Amygdala (tissue), 56 donors: ENCODE measurements at regions not wholly inside any gene's neighbourhood (a gene's known extent, or its start where the extent isn't known, plus 50 kb on each side); places are given as distances from the start of the nearest gene placed in this dataset.
A peak's percentile ranks its signal among the peaks of the same experiment; 100 is the strongest.

Experiments
- DNase-seq, 56 donors: peaks; one replicate each; lab custom pipeline; 2025; lab: John Stamatoyannopoulos, UW

GRCh38 chr13:85742355-85742754, 56.9 kb downstream of the SLITRK6 start:
- no peak for DNase-seq

GRCh38 chr13:85741017-85741416, 58.2 kb downstream of the SLITRK6 start:
- no peak for DNase-seq

- no peak for DNase-seq
Observed at GRCh38 chr13:85738696-85739320, 60.4 kb downstream of the SLITRK6 start.

- no peak for DNase-seq
Observed at GRCh38 chr13:85737952-85738351, 61.3 kb downstream of the SLITRK6 start.

- no peak for DNase-seq
Observed at GRCh38 chr13:85729296-85729695, 69.9 kb downstream of the SLITRK6 start.

- DNase-seq, result no peak
Observed at GRCh38 chr13:85728811-85729210, 70.4 kb downstream of the SLITRK6 start.

- no peak for DNase-seq
Observed at GRCh38 chr13:85725433-85725832, 73.8 kb downstream of the SLITRK6 start.

- DNase-seq, result peak in 1 of 56 donors; percentile 3
Observed at GRCh38 chr13:85724546-85725432, 74.4 kb downstream of the SLITRK6 start.

- no peak for DNase-seq
Observed at GRCh38 chr13:85719749-85720148, 79.5 kb downstream of the SLITRK6 start.

GRCh38 chr13:85717921-85718320, 81.3 kb downstream of the SLITRK6 start:
- no peak for DNase-seq

- DNase-seq, result no peak
Observed at GRCh38 chr13:85710545-85710944, 88.7 kb downstream of the SLITRK6 start.

GRCh38 chr13:85709721-85710120, 89.5 kb downstream of the SLITRK6 start:
- no peak for DNase-seq

GRCh38 chr13:85709072-85709471, 90.1 kb downstream of the SLITRK6 start:
- DNase-seq, result no peak

GRCh38 chr13:85700906-85701305, 98.3 kb downstream of the SLITRK6 start:
- no peak for DNase-seq

GRCh38 chr13:85698256-85698655, 101.0 kb downstream of the SLITRK6 start:
- no peak for DNase-seq

GRCh38 chr13:85694992-85695391, 104.2 kb downstream of the SLITRK6 start:
- DNase-seq, result no peak

- DNase-seq, result no peak
Observed at GRCh38 chr13:85693889-85694511, 105.2 kb downstream of the SLITRK6 start.

GRCh38 chr13:85690368-85690767, 108.9 kb downstream of the SLITRK6 start:
- DNase-seq, result no peak

- no peak for DNase-seq
Observed at GRCh38 chr13:85685436-85685835, 113.8 kb downstream of the SLITRK6 start.

GRCh38 chr13:85675151-85675907, 123.9 kb downstream of the SLITRK6 start:
- no peak for DNase-seq

- no peak for DNase-seq
Observed at GRCh38 chr13:85671336-85671735, 127.9 kb downstream of the SLITRK6 start.
